Ovary (tissue), 3 donors: ENCODE measurements at regions not wholly inside any gene's neighbourhood (a gene's known extent, or its start where the extent isn't known, plus 50 kb on each side); places are given as distances from the start of the nearest gene placed in this dataset.
"Not testable (repeated sequence)": the region's sequence is repeated elsewhere in the genome, so short reads cannot be mapped to it uniquely, and the experiment has no call there.

Experiments
- EP300 ChIP-seq: sonication (generic); formaldehyde crosslinking; IDR thresholded peaks from one replicate; pipeline ENCODE4 v1.6.1; 2017; ENCODE audit warnings: antibody characterized with exemption
- POLR2A ChIP-seq: fragments of 450-650 bp; IDR thresholded peaks from one replicate; pipeline ENCODE4 v1.6.1; 2017; ENCODE audit warnings: antibody characterized with exemption, mild to moderate bottlenecking, moderate library complexity
- TF ChIP-seq, protein P1 (sequence below), 3 donors: fragments of 450-650 bp in 2 of 3; fragments of 200-600 bp in 1 of 3; IDR thresholded peaks; one replicate each; pipeline versions ENCODE4 v1.5.1 to v1.8.0; 2016 to 2022; ENCODE audit warnings: antibody characterized with exemption in 3 of 3, mild to moderate bottlenecking in 1 of 3
- donor health status: DM: no; HTN: no; CAD: no.

DNA sequence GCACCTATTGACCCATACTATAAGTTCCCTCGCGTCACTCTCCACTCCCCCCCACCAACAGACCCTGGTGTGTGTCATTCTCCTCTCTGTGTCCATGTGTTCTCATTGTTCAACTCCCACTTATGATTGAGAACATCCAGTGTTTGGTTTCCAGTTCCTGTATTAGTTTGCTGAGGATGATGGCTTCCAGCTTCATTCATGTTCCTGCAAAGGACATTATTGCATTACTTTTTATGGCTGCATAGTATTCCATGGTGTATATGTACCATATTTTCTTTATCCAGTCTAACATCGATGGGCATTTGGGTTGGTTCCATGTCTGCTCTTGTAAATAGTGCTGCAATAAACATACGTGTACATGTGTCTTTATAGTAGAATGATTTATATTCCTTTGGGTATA lies 709.6 kb upstream of the ZNF608 start:
- TF ChIP-seq, protein P1, sequence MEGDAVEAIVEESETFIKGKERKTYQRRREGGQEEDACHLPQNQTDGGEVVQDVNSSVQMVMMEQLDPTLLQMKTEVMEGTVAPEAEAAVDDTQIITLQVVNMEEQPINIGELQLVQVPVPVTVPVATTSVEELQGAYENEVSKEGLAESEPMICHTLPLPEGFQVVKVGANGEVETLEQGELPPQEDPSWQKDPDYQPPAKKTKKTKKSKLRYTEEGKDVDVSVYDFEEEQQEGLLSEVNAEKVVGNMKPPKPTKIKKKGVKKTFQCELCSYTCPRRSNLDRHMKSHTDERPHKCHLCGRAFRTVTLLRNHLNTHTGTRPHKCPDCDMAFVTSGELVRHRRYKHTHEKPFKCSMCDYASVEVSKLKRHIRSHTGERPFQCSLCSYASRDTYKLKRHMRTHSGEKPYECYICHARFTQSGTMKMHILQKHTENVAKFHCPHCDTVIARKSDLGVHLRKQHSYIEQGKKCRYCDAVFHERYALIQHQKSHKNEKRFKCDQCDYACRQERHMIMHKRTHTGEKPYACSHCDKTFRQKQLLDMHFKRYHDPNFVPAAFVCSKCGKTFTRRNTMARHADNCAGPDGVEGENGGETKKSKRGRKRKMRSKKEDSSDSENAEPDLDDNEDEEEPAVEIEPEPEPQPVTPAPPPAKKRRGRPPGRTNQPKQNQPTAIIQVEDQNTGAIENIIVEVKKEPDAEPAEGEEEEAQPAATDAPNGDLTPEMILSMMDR (IDR thresholded peaks at IDR 0.05): not testable (repeated sequence)
- TF ChIP-seq POLR2A, EP300: not testable (repeated sequence)
